Mucosa of rectum (tissue), 2 donors: ENCODE measurements at regions not wholly inside any gene's neighbourhood (a gene's known extent, or its start where the extent isn't known, plus 50 kb on each side); places are given as distances from the start of the nearest gene placed in this dataset.

Source experiments
- H3K27ac ChIP-seq, 2 donors: one replicate each; pipeline ENCODE4 v1.7.0; 2013; ENCODE audit warnings: inconsistent platforms in 2 of 2, low read depth in 2 of 2, low read length in 2 of 2
- H3K27me3 ChIP-seq, 2 donors: one replicate each; pipeline ENCODE4 v1.7.0; 2013; ENCODE audit warnings: low read length in 2 of 2; ENCODE audit not compliant: control insufficient read depth in 2 of 2, insufficient read depth in 2 of 2
- H3K36me3 ChIP-seq, 2 donors: one replicate each; pipeline ENCODE4 v1.7.0; 2013; ENCODE audit warnings: low read length in 2 of 2; ENCODE audit not compliant: control insufficient read depth in 2 of 2, insufficient read depth in 2 of 2
- H3K4me1 ChIP-seq, 2 donors: one replicate each; pipeline ENCODE4 v1.7.0; 2013; ENCODE audit warnings: low read length in 2 of 2, mild to moderate bottlenecking in 1 of 2; ENCODE audit not compliant: control insufficient read depth in 2 of 2, insufficient read depth in 2 of 2
- H3K4me3 ChIP-seq, 2 donors: one replicate each; pipeline ENCODE4 v1.7.0; 2013; ENCODE audit warnings: low read length in 2 of 2
- H3K9ac ChIP-seq, 2 donors: one replicate each; pipeline ENCODE4 v1.7.0; 2013; ENCODE audit warnings: low read length in 2 of 2, low read depth in 1 of 2, mild to moderate bottlenecking in 1 of 2
- H3K9me3 ChIP-seq, 2 donors: one replicate each; pipeline ENCODE4 v1.7.0; 2013; ENCODE audit warnings: low read length in 2 of 2; ENCODE audit not compliant: control insufficient read depth in 2 of 2
- donor health status: healthy.
- donor health status: Normal muscosa, but diverticular disease.

- Histone ChIP-seq H3K4me1 (no peaks in the 10 kb centered on the region), H3K27ac (no peak overlapping the region), H3K9ac (no peak overlapping the region), H3K9me3 (no peaks in the 10 kb centered on the region), H3K27me3 (no peaks in the 10 kb centered on the region), H3K4me3 (no peak overlapping the region), H3K36me3 (no peaks in the 10 kb centered on the region)
Measured at GRCh38 chr1:232239522-232239921, 390.4 kb downstream of the SIPA1L2 start.

- Histone ChIP-seq H3K4me3 (no peak overlapping the region), H3K9me3 (no peaks in the 10 kb centered on the region), H3K27me3 (no peaks in the 10 kb centered on the region), H3K27ac (no peak overlapping the region), H3K4me1 (no peaks in the 10 kb centered on the region), H3K36me3 (no peaks in the 10 kb centered on the region), H3K9ac (no peak overlapping the region)
Measured at GRCh38 chr1:232238009-232238408, 391.9 kb downstream of the SIPA1L2 start.

DNA sequence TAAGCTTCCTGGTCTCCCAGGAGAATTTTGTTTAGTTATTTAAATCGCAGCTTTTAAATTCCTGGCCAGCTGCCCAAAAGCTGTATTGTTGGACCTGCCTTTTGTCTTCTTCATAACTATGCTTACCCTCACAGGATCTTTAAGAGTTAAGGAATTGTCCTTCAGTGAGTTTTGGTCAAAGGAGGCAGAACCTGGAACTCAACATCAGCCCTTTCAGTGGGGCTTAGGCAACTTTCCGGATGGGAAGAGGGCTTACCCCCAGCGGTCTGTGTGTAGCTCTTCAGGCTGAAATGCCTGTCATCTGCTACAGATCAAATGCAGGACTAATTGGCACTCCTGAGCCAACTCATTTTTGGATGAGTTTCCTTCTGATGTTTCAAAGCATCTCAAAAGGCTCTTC is 402.6 kb downstream of the SIPA1L2 start:
- H3K9ac ChIP-seq: no peak overlapping the region
- H3K27ac ChIP-seq: no peak overlapping the region
- no peaks in the 10 kb centered on the region for H3K4me1 ChIP-seq
- no peaks in the 10 kb centered on the region for H3K27me3 ChIP-seq
- no peak overlapping the region for H3K4me3 ChIP-seq
- no peaks in the 10 kb centered on the region for H3K9me3 ChIP-seq
- H3K36me3 ChIP-seq: no peaks in the 10 kb centered on the region

DNA sequence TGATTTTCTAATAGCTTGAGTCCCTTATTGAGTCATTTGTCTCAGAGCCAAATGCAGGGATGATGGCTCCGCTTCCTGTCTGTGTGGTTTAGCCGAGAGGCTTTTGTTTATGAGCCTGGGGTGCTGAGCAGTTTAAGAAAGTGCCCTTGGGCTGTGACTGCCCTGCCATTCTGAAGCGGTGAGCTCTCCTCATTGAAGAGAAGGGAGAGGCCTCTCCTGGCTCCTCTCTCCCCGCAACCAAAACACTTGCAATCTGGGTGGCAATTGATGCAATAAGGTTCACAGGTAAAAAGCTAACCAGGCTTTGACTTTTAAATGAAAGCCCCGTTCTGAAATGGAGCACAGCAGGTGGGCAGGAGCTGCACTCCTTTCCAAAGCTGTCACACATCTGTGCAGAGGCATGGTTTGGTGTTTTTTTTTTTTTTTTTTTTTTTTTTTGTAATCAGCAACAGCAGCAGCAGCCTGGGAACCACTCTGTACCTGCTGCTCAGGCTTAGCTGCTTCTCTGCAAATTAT is 403.7 kb downstream of the SIPA1L2 start:
- Histone ChIP-seq H3K9me3 (no peaks in the 10 kb centered on the region), H3K27ac (no peak overlapping the region), H3K4me1 (no peaks in the 10 kb centered on the region), H3K27me3 (no peaks in the 10 kb centered on the region), H3K9ac (no peak overlapping the region), H3K36me3 (no peaks in the 10 kb centered on the region), H3K4me3 (no peak overlapping the region)

GRCh38 chr1:232225336-232226131 is 404.4 kb downstream of the SIPA1L2 start:
- H3K9ac ChIP-seq: no peak overlapping the region
- no peaks in the 10 kb centered on the region for H3K27me3 ChIP-seq
- no peaks in the 10 kb centered on the region for H3K4me1 ChIP-seq
- H3K27ac ChIP-seq: no peak overlapping the region
- no peaks in the 10 kb centered on the region for H3K36me3 ChIP-seq
- H3K4me3 ChIP-seq: no peak overlapping the region
- H3K9me3 ChIP-seq: no peaks in the 10 kb centered on the region

GRCh38 chr1:232223887-232224286 is 406.0 kb downstream of the SIPA1L2 start:
- H3K27ac ChIP-seq: no peak overlapping the region
- no peak overlapping the region for H3K4me3 ChIP-seq
- H3K27me3 ChIP-seq: no peaks in the 10 kb centered on the region
- H3K36me3 ChIP-seq: no peaks in the 10 kb centered on the region
- H3K4me1 ChIP-seq: no peaks in the 10 kb centered on the region
- no peaks in the 10 kb centered on the region for H3K9me3 ChIP-seq
- H3K9ac ChIP-seq: no peak overlapping the region

- H3K9me3 ChIP-seq: no peaks in the 10 kb centered on the region
- H3K4me1 ChIP-seq: no peaks in the 10 kb centered on the region
- no peak overlapping the region for H3K4me3 ChIP-seq
- H3K9ac ChIP-seq: no peak overlapping the region
- no peaks in the 10 kb centered on the region for H3K27me3 ChIP-seq
- H3K36me3 ChIP-seq: no peaks in the 10 kb centered on the region
- no peak overlapping the region for H3K27ac ChIP-seq
Measured at GRCh38 chr1:232223183-232223708, 406.7 kb downstream of the SIPA1L2 start.

DNA sequence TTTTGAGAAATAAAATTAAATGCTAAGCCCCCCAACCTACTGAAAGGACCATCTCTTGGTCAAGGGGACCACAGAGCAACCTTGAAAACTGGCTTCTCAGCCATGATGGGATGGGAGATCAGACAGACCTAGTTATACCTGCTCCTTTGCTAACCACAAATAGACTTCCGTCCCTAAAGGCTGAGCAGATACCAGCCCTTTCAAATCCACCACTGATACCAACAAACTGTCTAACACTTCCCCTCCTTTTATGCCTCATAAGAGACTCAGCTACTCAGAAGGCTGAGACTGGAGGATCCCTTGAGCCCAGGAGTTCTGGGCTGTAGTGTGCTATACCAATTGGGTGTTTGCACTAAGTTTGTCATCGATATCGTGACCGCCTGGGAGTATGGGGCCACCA is 407.3 kb downstream of the SIPA1L2 start:
- Histone ChIP-seq H3K27ac (no peak overlapping the region), H3K9me3 (no peaks in the 10 kb centered on the region), H3K27me3 (no peaks in the 10 kb centered on the region), H3K36me3 (no peaks in the 10 kb centered on the region), H3K9ac (no peak overlapping the region), H3K4me3 (no peak overlapping the region), H3K4me1 (no peaks in the 10 kb centered on the region)

GRCh38 chr1:232221802-232222499 is 408.0 kb downstream of the SIPA1L2 start:
- no peaks in the 10 kb centered on the region for H3K9me3 ChIP-seq
- no peaks in the 10 kb centered on the region for H3K4me1 ChIP-seq
- H3K27ac ChIP-seq: no peak overlapping the region
- no peak overlapping the region for H3K9ac ChIP-seq
- H3K36me3 ChIP-seq: no peaks in the 10 kb centered on the region
- no peaks in the 10 kb centered on the region for H3K27me3 ChIP-seq
- H3K4me3 ChIP-seq: no peak overlapping the region
